ENCODE measurements at regions not wholly inside any gene's neighbourhood (a gene's known extent, or its start where the extent isn't known, plus 50 kb on each side); places are given as distances from the start of the nearest gene placed in this dataset.

GRCh38 chr2:188898261-188898660 lies 75.9 kb upstream of the COL3A1 start:
- no peak for TF ChIP-seq CTCF (IDR thresholded peaks at IDR 0.05; ENCODE audit: low read depth, low read length, missing control alignments)
- H3K4me3 ChIP-seq (replicated peaks; ENCODE audit: low read depth, low read length), result no peak overlapping the region
- DNase-seq (ENCODE audit: extremely low read depth, low read depth), result no peak

GRCh38 chr2:188902901-188903491 lies 71.2 kb upstream of the COL3A1 start:
- H3K4me3 ChIP-seq (replicated peaks; ENCODE audit: low read depth, low read length), result no peak overlapping the region
- TF ChIP-seq CTCF (IDR thresholded peaks at IDR 0.05; ENCODE audit: low read depth, low read length, missing control alignments), result no peak
- no peak for DNase-seq (ENCODE audit: extremely low read depth, low read depth)

DNA sequence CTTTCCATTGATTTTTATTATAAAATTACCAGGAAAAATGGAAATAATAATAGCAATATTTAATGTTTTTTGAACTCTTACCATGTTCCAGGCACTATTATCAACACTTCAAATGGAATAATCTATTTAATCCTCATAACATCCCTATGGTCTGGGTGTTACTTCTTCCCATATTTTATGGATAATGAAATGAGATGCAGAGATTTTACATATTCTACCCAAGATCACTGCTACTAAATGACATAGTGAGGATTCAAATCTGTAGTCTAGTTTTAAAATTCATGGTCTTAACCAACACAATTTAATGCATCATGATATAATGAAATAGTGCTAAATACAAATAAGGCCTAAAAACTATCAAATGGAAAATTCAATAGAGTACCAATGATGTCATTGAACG lies 70.4 kb upstream of the COL3A1 start:
- TF ChIP-seq CTCF (IDR thresholded peaks at IDR 0.05; ENCODE audit: low read depth, low read length, missing control alignments), result no peak
- no peak overlapping the region for H3K4me3 ChIP-seq (replicated peaks; ENCODE audit: low read depth, low read length)
- no peak for DNase-seq (ENCODE audit: extremely low read depth, low read depth)

- no peak for DNase-seq (ENCODE audit: extremely low read depth, low read depth)
These were observed 65.1 kb upstream of the COL3A1 start for GRCh38 chr2:188909036-188909435.

GRCh38 chr2:188916736-188917135 lies 57.4 kb upstream of the COL3A1 start:
- TF ChIP-seq CTCF (IDR thresholded peaks at IDR 0.05; ENCODE audit: low read depth, low read length, missing control alignments), result no peak

More at GRCh38 chr2:188909036-188909435, 65.1 kb upstream of the COL3A1 start:
- no peak overlapping the region for H3K4me3 ChIP-seq (replicated peaks; ENCODE audit: low read depth, low read length)
- TF ChIP-seq CTCF (IDR thresholded peaks at IDR 0.05; ENCODE audit: low read depth, low read length, missing control alignments), result no peak

GRCh38 chr2:188917632-188918031 lies 56.5 kb upstream of the COL3A1 start:
- no peak for TF ChIP-seq CTCF (IDR thresholded peaks at IDR 0.05; ENCODE audit: low read depth, low read length, missing control alignments)
- H3K4me3 ChIP-seq (replicated peaks; ENCODE audit: low read depth, low read length), result no peak overlapping the region
- no peak for DNase-seq (ENCODE audit: extremely low read depth, low read depth)

More at GRCh38 chr2:188916736-188917135, 57.4 kb upstream of the COL3A1 start:
- H3K4me3 ChIP-seq (replicated peaks; ENCODE audit: low read depth, low read length), result no peak overlapping the region
- no peak for DNase-seq (ENCODE audit: extremely low read depth, low read depth)

DNA sequence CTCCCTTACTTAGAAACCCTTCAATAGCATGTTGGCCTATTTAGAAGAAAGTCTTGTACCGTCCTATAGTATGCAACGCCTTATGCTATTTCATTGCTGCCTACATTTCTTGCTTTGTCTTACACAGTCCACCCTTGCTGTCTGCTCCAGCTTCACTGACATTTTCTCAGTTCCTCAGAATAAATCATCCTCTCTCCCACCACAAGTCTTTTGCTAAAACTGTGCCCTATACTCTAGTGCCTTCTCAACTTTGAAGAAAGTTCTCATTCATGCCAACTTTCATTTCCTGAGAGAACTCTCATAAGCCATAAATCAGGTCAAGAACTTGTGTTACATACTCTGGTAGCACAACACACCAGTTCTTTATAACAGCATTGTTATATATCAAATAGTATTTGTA lies 54.3 kb upstream of the COL3A1 start:
- H3K4me3 ChIP-seq (replicated peaks; ENCODE audit: low read depth, low read length), result no peak overlapping the region
- TF ChIP-seq CTCF (IDR thresholded peaks at IDR 0.05; ENCODE audit: low read depth, low read length, missing control alignments), result no peak
- DNase-seq (ENCODE audit: extremely low read depth, low read depth), result no peak

All from HFF-Myc (cell line).